CD4-positive, alpha-beta T cell treated with Interleukin-6 for 4 hours (primary cell): ENCODE measurements at regions not wholly inside any gene's neighbourhood (a gene's known extent, or its start where the extent isn't known, plus 50 kb on each side); places are given as distances from the start of the nearest gene placed in this dataset.

Experiments
- DNase-seq: peaks from one replicate; pipeline ENCODE4 v3.0.0-alpha.2; 2020; ENCODE audit warnings: mixed read lengths

GRCh38 chr4:184528051-184528450 lies 53.7 kb upstream of the IRF2 start:
- no peak for DNase-seq

DNA sequence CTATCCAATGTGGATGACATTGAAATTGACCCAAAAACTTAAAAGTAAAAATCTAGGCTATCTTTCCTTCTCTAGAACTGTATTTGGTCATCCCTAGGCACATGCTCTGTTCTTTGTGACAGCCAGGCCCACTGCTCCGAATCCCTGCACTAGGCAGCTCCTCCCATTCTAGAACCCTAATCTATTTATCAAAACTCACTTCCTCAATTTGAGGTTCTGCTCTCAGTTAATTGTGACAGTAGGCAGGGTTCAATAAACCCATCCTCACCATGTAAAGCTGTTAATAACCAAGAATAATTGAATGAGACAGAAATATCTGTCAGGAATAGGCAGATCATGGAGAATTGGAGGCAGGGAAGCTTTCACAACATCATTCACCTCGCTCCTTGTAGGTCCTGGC lies 51.9 kb upstream of the IRF2 start:
- DNase-seq: no peak
